ENCODE measurements at regions not wholly inside any gene's neighbourhood (a gene's known extent, or its start where the extent isn't known, plus 50 kb on each side); places are given as distances from the start of the nearest gene placed in this dataset.

DNA sequence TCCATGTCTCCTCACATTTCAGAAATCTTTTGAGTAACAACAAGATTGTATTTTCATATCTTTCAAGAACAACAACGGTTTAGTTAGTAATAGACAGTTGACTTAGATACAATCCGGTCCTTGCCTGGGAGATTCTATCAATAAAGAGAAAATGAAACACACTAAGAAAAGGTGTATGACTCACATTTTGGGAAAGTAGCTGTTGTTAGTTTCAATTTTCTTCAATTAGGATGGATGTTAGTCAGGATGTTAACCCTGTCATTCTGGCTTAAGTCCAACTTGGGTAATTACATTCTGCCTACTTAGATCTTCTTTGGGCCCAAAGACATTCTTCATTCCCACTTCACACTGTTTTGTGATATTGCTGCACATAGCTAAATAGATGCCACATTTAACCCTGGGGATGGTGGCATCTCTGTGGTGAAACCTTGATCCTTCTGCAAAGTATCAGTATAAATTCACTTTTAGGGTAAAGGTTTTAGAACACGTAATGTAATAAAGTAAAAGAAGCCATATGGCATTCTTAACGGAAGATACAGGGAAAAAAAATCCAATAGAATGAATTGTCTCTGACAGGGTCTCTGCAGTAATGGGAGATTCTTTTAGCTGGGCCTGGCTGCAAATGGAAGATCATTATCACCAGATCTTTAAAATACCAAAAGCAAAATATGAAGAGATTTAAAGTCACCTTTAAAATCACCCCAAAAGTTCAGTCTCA lies 365.5 kb downstream of the FIGN start (continued):
- TF ChIP-seq CREM (CRISPR knock-in tag; IDR thresholded peaks at IDR 0.05) = no peak

- POLR2A ChIA-PET = no interaction called here
- ATAC-seq (no peak), DNase-seq (ENCODE audit: low spot score) (no peak)
- peaks cover under 1% of the 10 kb centered on the region; the same call in 1 of the 2 replicates for H3K4me1 Mint-ChIP-seq
- no peak for TF ChIP-seq ZNF232 (CRISPR knock-in tag; IDR thresholded peaks at IDR 0.05)
- TF ChIP-seq NFATC4 (CRISPR knock-in tag; IDR thresholded peaks at IDR 0.05) = no peak
- no peaks in the 10 kb centered on the region for H3K36me3 Mint-ChIP-seq
- CTCF ChIA-PET = no interaction called here
- no peak overlapping the region for H3K4me3 Mint-ChIP-seq
- no peaks in the 10 kb centered on the region for H3K27me3 Mint-ChIP-seq (ENCODE audit: low read depth)
- H3K9me3 Mint-ChIP-seq = no peaks in the 10 kb centered on the region
- H3K27ac Mint-ChIP-seq = no peak overlapping the region
Measured at GRCh38 chr2:163369111-163369510, 366.7 kb downstream of the FIGN start.

DNA sequence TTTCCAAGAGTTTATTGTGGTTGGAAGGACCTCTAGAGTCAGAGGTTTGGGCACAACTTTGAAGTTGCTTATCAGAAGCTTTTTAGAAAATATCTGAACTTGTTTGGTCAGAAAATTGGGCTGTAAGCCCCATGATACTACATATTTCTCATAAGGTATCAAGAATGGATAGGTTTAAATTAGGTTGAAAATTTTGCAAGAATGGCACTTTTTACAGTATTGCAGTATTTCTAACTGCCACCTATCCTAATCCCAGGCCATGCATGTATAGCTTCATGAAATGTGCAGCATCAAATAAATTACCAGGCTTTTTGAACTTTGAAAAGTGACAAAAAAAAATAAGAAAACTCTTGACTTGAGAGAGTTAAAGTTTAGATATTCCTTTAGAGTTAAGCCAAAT lies 367.2 kb downstream of the FIGN start:
- DNase-seq (ENCODE audit: low spot score) = no peak
- TF ChIP-seq SP1 (CRISPR knock-in tag; conservative IDR thresholded peaks at IDR 0.05) (no peak), SMAD3 (CRISPR knock-in tag; IDR thresholded peaks at IDR 0.05; ENCODE audit: borderline replicate concordance) (no peak), USF1 (CRISPR knock-in tag; IDR thresholded peaks at IDR 0.05) (no peak), TCF7 (CRISPR knock-in tag; IDR thresholded peaks at IDR 0.05; ENCODE audit: low read depth) (no peak)
- Mint-ChIP-seq H3K9me3 (no peaks in the 10 kb centered on the region), H3K4me3 (no peak overlapping the region), H3K4me1 (no peaks in the 10 kb centered on the region), H3K27me3 (ENCODE audit: low read depth) (no peaks in the 10 kb centered on the region), H3K36me3 (no peaks in the 10 kb centered on the region), H3K27ac (no peak overlapping the region)
- ATAC-seq = no peak
- ChIA-PET POLR2A (no interaction called here), CTCF (no interaction called here)

- CTCF ChIA-PET = no interaction called here
- H3K4me3 Mint-ChIP-seq = no peak overlapping the region
- POLR2A ChIA-PET = no interaction called here
- no peaks in the 10 kb centered on the region for H3K27me3 Mint-ChIP-seq (ENCODE audit: low read depth)
- no peaks in the 10 kb centered on the region for H3K9me3 Mint-ChIP-seq
- no peaks in the 10 kb centered on the region for H3K4me1 Mint-ChIP-seq
- H3K27ac Mint-ChIP-seq = no peak overlapping the region
- DNase-seq (ENCODE audit: low spot score) (no peak), ATAC-seq (no peak)
- H3K36me3 Mint-ChIP-seq = no peaks in the 10 kb centered on the region
- TF ChIP-seq ZNF425 (CRISPR knock-in tag; conservative IDR thresholded peaks at IDR 0.05) (no peak), ZNF423 (CRISPR knock-in tag; IDR thresholded peaks at IDR 0.05) (no peak), ZNF219 (CRISPR knock-in tag; IDR thresholded peaks at IDR 0.05; ENCODE audit: borderline replicate concordance) (no peak), RORB (CRISPR knock-in tag; IDR thresholded peaks at IDR 0.05) (no peak), NR1H2 (CRISPR knock-in tag; IDR thresholded peaks at IDR 0.05) (no peak), ATF1 (CRISPR knock-in tag; IDR thresholded peaks at IDR 0.05) (no peak), CTCF (IDR thresholded peaks at IDR 0.05) (no peak), RELA (CRISPR knock-in tag; IDR thresholded peaks at IDR 0.05; ENCODE audit: borderline replicate concordance) (no peak), TCF7 (CRISPR knock-in tag; IDR thresholded peaks at IDR 0.05; ENCODE audit: low read depth) (no peak), ETV6 (CRISPR knock-in tag; IDR thresholded peaks at IDR 0.05) (no peak), ZNF396 (CRISPR knock-in tag; IDR thresholded peaks at IDR 0.05; ENCODE audit: borderline replicate concordance) (no peak), FOXP1 (CRISPR knock-in tag; IDR thresholded peaks at IDR 0.05; ENCODE audit: borderline replicate concordance) (no peak), FOXK1 (CRISPR knock-in tag; IDR thresholded peaks at IDR 0.05) (no peak), TEAD4 (CRISPR knock-in tag; IDR thresholded peaks at IDR 0.05) (no peak), SP1 (CRISPR knock-in tag; conservative IDR thresholded peaks at IDR 0.05) (no peak), GABPB1 (CRISPR knock-in tag; IDR thresholded peaks at IDR 0.05) (no peak), CDX4 (CRISPR knock-in tag; IDR thresholded peaks at IDR 0.05; ENCODE audit: borderline replicate concordance) (no peak)
- TF ChIP-seq, protein P1, sequence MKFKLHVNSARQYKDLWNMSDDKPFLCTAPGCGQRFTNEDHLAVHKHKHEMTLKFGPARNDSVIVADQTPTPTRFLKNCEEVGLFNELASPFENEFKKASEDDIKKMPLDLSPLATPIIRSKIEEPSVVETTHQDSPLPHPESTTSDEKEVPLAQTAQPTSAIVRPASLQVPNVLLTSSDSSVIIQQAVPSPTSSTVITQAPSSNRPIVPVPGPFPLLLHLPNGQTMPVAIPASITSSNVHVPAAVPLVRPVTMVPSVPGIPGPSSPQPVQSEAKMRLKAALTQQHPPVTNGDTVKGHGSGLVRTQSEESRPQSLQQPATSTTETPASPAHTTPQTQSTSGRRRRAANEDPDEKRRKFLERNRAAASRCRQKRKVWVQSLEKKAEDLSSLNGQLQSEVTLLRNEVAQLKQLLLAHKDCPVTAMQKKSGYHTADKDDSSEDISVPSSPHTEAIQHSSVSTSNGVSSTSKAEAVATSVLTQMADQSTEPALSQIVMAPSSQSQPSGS (CRISPR knock-in tag; IDR thresholded peaks at IDR 0.05; ENCODE audit: borderline replicate concordance, low read depth) = no peak
Measured at GRCh38 chr2:163367825-163368582, 367.8 kb downstream of the FIGN start.

Measured in WTC11 (cell line).